ENCODE measurements at regions not wholly inside any gene's neighbourhood (a gene's known extent, or its start where the extent isn't known, plus 50 kb on each side); places are given as distances from the start of the nearest gene placed in this dataset.

- TF ChIP-seq CTCF (IDR thresholded peaks at IDR 0.05) (no peak), POLR2A (IDR thresholded peaks at IDR 0.05) (no peak)
Observed at GRCh38 chr18:65025756-65026155, 725.1 kb upstream of the CDH7 start.
